Gastroesophageal sphincter (tissue), 4 donors: ENCODE measurements at regions not wholly inside any gene's neighbourhood (a gene's known extent, or its start where the extent isn't known, plus 50 kb on each side); places are given as distances from the start of the nearest gene placed in this dataset.

Experiments used
- ATAC-seq: fragments of 150-250 bp; one replicate; pipeline ENCODE4 v1.9.1; 2016; ENCODE audit warnings: mild to moderate bottlenecking, moderate library complexity
- H3K27ac ChIP-seq, 4 donors: fragments of 200-600 bp; sonication (generic) in 3 of 4; 1 replicate in 3 of 4; 2 replicates in 1 of 4; pipeline ENCODE4 v1.5.1; 2016 to 2019
- H3K27me3 ChIP-seq: fragments of 200-600 bp; sonication (generic); one replicate; pipeline ENCODE4 v1.5.1; 2019
- H3K36me3 ChIP-seq, 2 donors: fragments of 200-600 bp; sonication (generic); one replicate each; pipeline ENCODE4 v1.5.1; 2019; ENCODE audit warnings: control low read depth in 1 of 2
- H3K4me1 ChIP-seq, 3 donors: fragments of 200-600 bp; sonication (generic); 1 replicate in 2 of 3; 2 replicates in 1 of 3; pipeline ENCODE4 v1.5.1; 2016 to 2019; ENCODE audit warnings: control low read depth in 2 of 3
- H3K4me3 ChIP-seq, 2 donors: fragments of 200-600 bp; sonication (generic); one replicate each; pipeline ENCODE4 v1.5.1; 2019; ENCODE audit warnings: mild to moderate bottlenecking in 1 of 2, moderate library complexity in 1 of 2
- H3K9me3 ChIP-seq, 3 donors: fragments of 200-600 bp; sonication (generic); one replicate each; pipeline ENCODE4 v1.5.1; 2017 to 2019; ENCODE audit warnings: control low read depth in 2 of 3
- CTCF ChIP-seq, 4 experiments: fragments of 200-600 bp in 2 of 4; fragments of 450-650 bp in 2 of 4; sonication (generic) in 1 of 4; IDR thresholded peaks; one replicate each; pipeline ENCODE4 v1.5.1; 2017 to 2019; ENCODE audit warnings: antibody characterized with exemption in 4 of 4, mild to moderate bottlenecking in 2 of 4, moderate library complexity in 2 of 4
- EP300 ChIP-seq: sonication (generic); formaldehyde crosslinking; IDR thresholded peaks from one replicate; pipeline ENCODE4 v1.6.1; 2017; ENCODE audit warnings: antibody characterized with exemption, mild to moderate bottlenecking
- POLR2A ChIP-seq, 2 donors: fragments of 450-650 bp; IDR thresholded peaks; one replicate each; pipeline ENCODE4 v1.6.1; 2017; ENCODE audit warnings: antibody characterized with exemption in 2 of 2, mild to moderate bottlenecking in 2 of 2, moderate library complexity in 1 of 2
- POLR2AphosphoS5 ChIP-seq: sonication (generic); formaldehyde crosslinking; IDR thresholded peaks from one replicate; pipeline ENCODE4 v1.6.1; 2017; ENCODE audit warnings: antibody characterized with exemption
- WGBS, 2 donors: methylation state at CpG; one replicate each; pipeline ENCODE4 v1.1.5; 2018; ENCODE audit warnings: low coverage in 1 of 2; 5-methylcytosine and 5-hydroxymethylcytosine counted together

GRCh38 chr10:129322933-129323820 is 143.9 kb upstream of the MGMT start:
- H3K4me1 ChIP-seq = no peaks in the 10 kb centered on the region
- H3K9me3 ChIP-seq = peaks cover 0 to 23% (median 0%) of the 10 kb centered on the region in 3 donors
- peaks cover 29% of the 10 kb centered on the region for H3K27me3 ChIP-seq
- 45 to 49% methylated on average over 11 to 13 of the region's 13 CpGs for WGBS, 2 donors
- no peak overlapping the region for H3K27ac ChIP-seq
- no peak for TF ChIP-seq POLR2AphosphoS5
- no peak for TF ChIP-seq CTCF (IDR thresholded peaks at IDR 0.05)
- no peak for TF ChIP-seq EP300
- no peak for TF ChIP-seq POLR2A (IDR thresholded peaks at IDR 0.05)
- ATAC-seq = no peak
- H3K4me3 ChIP-seq = no peak overlapping the region
- no peaks in the 10 kb centered on the region for H3K36me3 ChIP-seq

GRCh38 chr10:129323879-129324278 is 143.2 kb upstream of the MGMT start:
- no peaks in the 10 kb centered on the region for H3K36me3 ChIP-seq
- H3K27me3 ChIP-seq = peaks cover 29% of the 10 kb centered on the region
- H3K9me3 ChIP-seq = peaks cover 0 to 16% (median 0%) of the 10 kb centered on the region in 3 donors
- TF ChIP-seq CTCF (IDR thresholded peaks at IDR 0.05) (no peak), POLR2A (IDR thresholded peaks at IDR 0.05) (no peak), POLR2AphosphoS5 (no peak)
- no peaks in the 10 kb centered on the region for H3K4me1 ChIP-seq
- no peak overlapping the region for H3K4me3 ChIP-seq
- ATAC-seq = no peak
- 54 to 74% methylated on average over 4 of the region's 4 CpGs for WGBS, 2 donors
- H3K27ac ChIP-seq = no peak overlapping the region

GRCh38 chr10:129325893-129326292 is 141.1 kb upstream of the MGMT start:
- H3K36me3 ChIP-seq = no peaks in the 10 kb centered on the region
- H3K27ac ChIP-seq = no peak overlapping the region
- peaks cover 34% of the 10 kb centered on the region for H3K27me3 ChIP-seq
- WGBS, 2 donors = 79% methylated on average over 2 of the region's 2 CpGs; no CpG with 5 or more reads in 1 of the 2 donors
- no peak overlapping the region for H3K4me3 ChIP-seq
- no peaks in the 10 kb centered on the region for H3K4me1 ChIP-seq
- H3K9me3 ChIP-seq = peaks cover 0 to 2% (median 0%) of the 10 kb centered on the region in 3 donors
- ATAC-seq = no peak
- TF ChIP-seq POLR2A (IDR thresholded peaks at IDR 0.05) = no peak
- TF ChIP-seq EP300 = no peak
- no peak for TF ChIP-seq CTCF (IDR thresholded peaks at IDR 0.05)
- TF ChIP-seq POLR2AphosphoS5 = no peak

GRCh38 chr10:129328546-129328945 is 138.5 kb upstream of the MGMT start:
- no peaks in the 10 kb centered on the region for H3K36me3 ChIP-seq
- TF ChIP-seq POLR2A (IDR thresholded peaks at IDR 0.05) = no peak
- TF ChIP-seq POLR2AphosphoS5 = no peak
- no peak for TF ChIP-seq EP300
- no peak for TF ChIP-seq CTCF (IDR thresholded peaks at IDR 0.05)
- ATAC-seq = no peak
- peaks cover 34% of the 10 kb centered on the region for H3K27me3 ChIP-seq
- H3K4me1 ChIP-seq = no peaks in the 10 kb centered on the region
- H3K27ac ChIP-seq = no peak overlapping the region
- H3K9me3 ChIP-seq = no peaks in the 10 kb centered on the region
- 66 to 85% methylated on average over 2 of the region's 2 CpGs for WGBS, 2 donors
- H3K4me3 ChIP-seq = no peak overlapping the region
